ENCODE measurements at regions not wholly inside any gene's neighbourhood (a gene's known extent, or its start where the extent isn't known, plus 50 kb on each side); places are given as distances from the start of the nearest gene placed in this dataset.

- 72 to 80% (median 76%) methylated on average over 4 of the region's 4 CpGs for WGBS, 3 donors
- Histone ChIP-seq H3K4me3 (no peak overlapping the region), H3K4me1 (no peaks in the 10 kb centered on the region), H3K36me3 (ENCODE audit: insufficient read depth in 1 of 2, low read depth in 1 of 2) (no peaks in the 10 kb centered on the region), H3K27ac (no peak overlapping the region), H3K9me3 (no peaks in the 10 kb centered on the region), H3K27me3 (ENCODE audit: insufficient read depth in 3 of 3, low read length in 2 of 3) (no peaks in the 10 kb centered on the region)
- intact Hi-C loops (cut with DNase I): no loop called here
- TF ChIP-seq, protein P1, sequence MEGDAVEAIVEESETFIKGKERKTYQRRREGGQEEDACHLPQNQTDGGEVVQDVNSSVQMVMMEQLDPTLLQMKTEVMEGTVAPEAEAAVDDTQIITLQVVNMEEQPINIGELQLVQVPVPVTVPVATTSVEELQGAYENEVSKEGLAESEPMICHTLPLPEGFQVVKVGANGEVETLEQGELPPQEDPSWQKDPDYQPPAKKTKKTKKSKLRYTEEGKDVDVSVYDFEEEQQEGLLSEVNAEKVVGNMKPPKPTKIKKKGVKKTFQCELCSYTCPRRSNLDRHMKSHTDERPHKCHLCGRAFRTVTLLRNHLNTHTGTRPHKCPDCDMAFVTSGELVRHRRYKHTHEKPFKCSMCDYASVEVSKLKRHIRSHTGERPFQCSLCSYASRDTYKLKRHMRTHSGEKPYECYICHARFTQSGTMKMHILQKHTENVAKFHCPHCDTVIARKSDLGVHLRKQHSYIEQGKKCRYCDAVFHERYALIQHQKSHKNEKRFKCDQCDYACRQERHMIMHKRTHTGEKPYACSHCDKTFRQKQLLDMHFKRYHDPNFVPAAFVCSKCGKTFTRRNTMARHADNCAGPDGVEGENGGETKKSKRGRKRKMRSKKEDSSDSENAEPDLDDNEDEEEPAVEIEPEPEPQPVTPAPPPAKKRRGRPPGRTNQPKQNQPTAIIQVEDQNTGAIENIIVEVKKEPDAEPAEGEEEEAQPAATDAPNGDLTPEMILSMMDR (IDR thresholded peaks at IDR 0.05): no peak
- no peak for DNase-seq
- ATAC-seq: no peak
Observed at GRCh38 chr9:26548781-26549290, 343.8 kb downstream of the CAAP1 start.

GRCh38 chr9:26539867-26540493 is 352.6 kb downstream of the CAAP1 start:
- intact Hi-C loops (cut with DNase I): no loop called here
- ATAC-seq (no peak), DNase-seq (no peak)
- H3K4me3 ChIP-seq: no peak overlapping the region
- WGBS, 3 donors: 83 to 92% (median 90%) methylated on average over 6 of the region's 6 CpGs
- no peak overlapping the region for H3K27ac ChIP-seq
- no peaks in the 10 kb centered on the region for H3K4me1 ChIP-seq
- H3K27me3 ChIP-seq (ENCODE audit: insufficient read depth in 3 of 3, low read length in 2 of 3): no peaks in the 10 kb centered on the region
- no peaks in the 10 kb centered on the region for H3K36me3 ChIP-seq (ENCODE audit: insufficient read depth in 1 of 2, low read depth in 1 of 2)
- peaks cover 4% of the 10 kb centered on the region for H3K9me3 ChIP-seq
- TF ChIP-seq, protein P1 (IDR thresholded peaks at IDR 0.05): no peak

DNA sequence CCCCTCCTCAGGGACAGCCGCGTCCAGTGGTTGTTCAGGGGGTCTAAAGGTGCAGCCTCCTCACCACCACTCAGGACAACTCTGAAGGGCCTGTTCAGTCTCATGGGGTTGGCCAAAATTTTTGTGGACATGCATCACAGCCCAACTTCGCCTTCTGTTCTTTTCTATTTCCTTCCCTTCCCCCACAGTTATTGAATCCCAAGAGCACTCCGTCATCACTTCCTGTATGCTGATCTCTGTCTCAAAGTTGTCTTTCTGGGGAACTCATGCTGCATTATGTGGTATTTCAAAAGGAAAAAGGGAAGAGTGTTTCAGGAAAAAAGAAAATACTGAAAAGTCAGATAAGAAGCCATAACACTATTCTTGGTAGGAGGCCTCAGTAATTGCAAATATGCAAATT is 355.4 kb downstream of the CAAP1 start:
- H3K4me1 ChIP-seq: no peaks in the 10 kb centered on the region
- ATAC-seq: no peak
- no peaks in the 10 kb centered on the region for H3K36me3 ChIP-seq (ENCODE audit: insufficient read depth in 1 of 2, low read depth in 1 of 2)
- TF ChIP-seq, protein P1 (IDR thresholded peaks at IDR 0.05): no peak
- whole genome bisulfite sequencing, 3 donors: 71 to 81% (median 73%) methylated on average over 4 of the region's 4 CpGs
- H3K27me3 ChIP-seq (ENCODE audit: insufficient read depth in 3 of 3, low read length in 2 of 3): no peaks in the 10 kb centered on the region
- no peak for DNase-seq
- peaks cover 4% of the 10 kb centered on the region for H3K9me3 ChIP-seq
- H3K27ac ChIP-seq: no peak overlapping the region
- intact Hi-C loops (cut with DNase I): no loop called here
- no peak overlapping the region for H3K4me3 ChIP-seq

GRCh38 chr9:26535151-26535550 is 357.5 kb downstream of the CAAP1 start:
- Histone ChIP-seq H3K9me3 (no peaks in the 10 kb centered on the region), H3K36me3 (ENCODE audit: insufficient read depth in 1 of 2, low read depth in 1 of 2) (no peaks in the 10 kb centered on the region), H3K27me3 (ENCODE audit: insufficient read depth in 3 of 3, low read length in 2 of 3) (no peaks in the 10 kb centered on the region), H3K27ac (no peak overlapping the region), H3K4me3 (no peak overlapping the region), H3K4me1 (no peaks in the 10 kb centered on the region)
- no peak for DNase-seq
- no peak for ATAC-seq
- intact Hi-C loops (cut with DNase I): no loop called here
- TF ChIP-seq, protein P1 (IDR thresholded peaks at IDR 0.05): no peak
- WGBS, 3 donors: 46 to 56% (median 54%) methylated on average over 1 of the region's 1 CpG

- H3K4me3 ChIP-seq: no peak overlapping the region
- H3K4me1 ChIP-seq: no peaks in the 10 kb centered on the region
- intact Hi-C loops (cut with DNase I): no loop called here
- H3K27me3 ChIP-seq (ENCODE audit: insufficient read depth in 3 of 3, low read length in 2 of 3): no peaks in the 10 kb centered on the region
- WGBS, 3 donors: 65 to 84% (median 79%) methylated on average over 2 of the region's 2 CpGs
- H3K27ac ChIP-seq: no peak overlapping the region
- no peaks in the 10 kb centered on the region for H3K36me3 ChIP-seq (ENCODE audit: insufficient read depth in 1 of 2, low read depth in 1 of 2)
- DNase-seq (no peak), ATAC-seq (no peak)
- TF ChIP-seq, protein P1 (IDR thresholded peaks at IDR 0.05): no peak
- no peaks in the 10 kb centered on the region for H3K9me3 ChIP-seq
Observed at GRCh38 chr9:26530841-26531240, 361.8 kb downstream of the CAAP1 start.

All from psoas muscle (tissue), 7 donors.